ENCODE measurements at regions not wholly inside any gene's neighbourhood (a gene's known extent, or its start where the extent isn't known, plus 50 kb on each side); places are given as distances from the start of the nearest gene placed in this dataset.

- TF ChIP-seq, protein P1, sequence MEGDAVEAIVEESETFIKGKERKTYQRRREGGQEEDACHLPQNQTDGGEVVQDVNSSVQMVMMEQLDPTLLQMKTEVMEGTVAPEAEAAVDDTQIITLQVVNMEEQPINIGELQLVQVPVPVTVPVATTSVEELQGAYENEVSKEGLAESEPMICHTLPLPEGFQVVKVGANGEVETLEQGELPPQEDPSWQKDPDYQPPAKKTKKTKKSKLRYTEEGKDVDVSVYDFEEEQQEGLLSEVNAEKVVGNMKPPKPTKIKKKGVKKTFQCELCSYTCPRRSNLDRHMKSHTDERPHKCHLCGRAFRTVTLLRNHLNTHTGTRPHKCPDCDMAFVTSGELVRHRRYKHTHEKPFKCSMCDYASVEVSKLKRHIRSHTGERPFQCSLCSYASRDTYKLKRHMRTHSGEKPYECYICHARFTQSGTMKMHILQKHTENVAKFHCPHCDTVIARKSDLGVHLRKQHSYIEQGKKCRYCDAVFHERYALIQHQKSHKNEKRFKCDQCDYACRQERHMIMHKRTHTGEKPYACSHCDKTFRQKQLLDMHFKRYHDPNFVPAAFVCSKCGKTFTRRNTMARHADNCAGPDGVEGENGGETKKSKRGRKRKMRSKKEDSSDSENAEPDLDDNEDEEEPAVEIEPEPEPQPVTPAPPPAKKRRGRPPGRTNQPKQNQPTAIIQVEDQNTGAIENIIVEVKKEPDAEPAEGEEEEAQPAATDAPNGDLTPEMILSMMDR (IDR thresholded peaks at IDR 0.05; ENCODE audit: low read length), result no peak
- TF ChIP-seq EZH2 (IDR thresholded peaks at IDR 0.05; ENCODE audit: borderline replicate concordance, low read length), result no peak
These were observed 552.6 kb downstream of the NSUN3 start for GRCh38 chr3:94615275-94616065.
